Kidney (tissue), 13 donors: ENCODE measurements at regions not wholly inside any gene's neighbourhood (a gene's known extent, or its start where the extent isn't known, plus 50 kb on each side); places are given as distances from the start of the nearest gene placed in this dataset.

Source experiments
- DNase-seq, 5 donors: peaks; one replicate each; pipeline ENCODE4 v3.0.0-alpha.2; 2013 to 2020
- FAIRE-seq: peaks from 2 replicates; lab custom pipeline; 2012; peaks lifted over from hg19 to GRCh38; lab: Jason Lieb, UNC
- H3K27ac ChIP-seq, 2 donors: one replicate each; pipeline ENCODE4 v1.7.0; 2013; ENCODE audit warnings: low read depth in 2 of 2, low read length in 2 of 2, inconsistent platforms in 1 of 2
- H3K27me3 ChIP-seq: one replicate; pipeline ENCODE4 v1.7.1; 2013; ENCODE audit warnings: low read length, inconsistent platforms; ENCODE audit not compliant: control insufficient read depth, insufficient read depth
- H3K36me3 ChIP-seq, 3 donors: one replicate each; pipeline versions ENCODE4 v1.7.0 to v1.7.1; 2013; ENCODE audit warnings: low read length in 3 of 3, control low read depth in 1 of 3, inconsistent platforms in 1 of 3; ENCODE audit not compliant: insufficient read depth in 3 of 3, control insufficient read depth in 2 of 3
- H3K4me1 ChIP-seq, 3 donors: one replicate each; pipeline versions ENCODE4 v1.7.0 to v1.7.1; 2013; ENCODE audit warnings: low read length in 3 of 3, inconsistent platforms in 1 of 3, low read depth in 1 of 3; ENCODE audit not compliant: control insufficient read depth in 2 of 3, insufficient read depth in 2 of 3
- H3K4me3 ChIP-seq, 3 donors: one replicate each; pipeline versions ENCODE4 v1.7.0 to v1.8.1; 2013; ENCODE audit warnings: low read length in 3 of 3, control low read depth in 1 of 3, inconsistent platforms in 1 of 3
- H3K9ac ChIP-seq, 3 donors: one replicate each; pipeline versions ENCODE4 v1.7.0 to v1.7.1; 2013; ENCODE audit warnings: low read length in 3 of 3, control low read depth in 1 of 3, inconsistent platforms in 1 of 3
- H3K9me3 ChIP-seq, 3 donors: one replicate each; pipeline versions ENCODE4 v1.7.0 to v1.7.1; 2013; ENCODE audit warnings: low read length in 3 of 3, control low read depth in 1 of 3, inconsistent platforms in 1 of 3; ENCODE audit not compliant: control insufficient read depth in 2 of 3, insufficient read depth in 1 of 3
- CTCF ChIP-seq: IDR thresholded peaks from 3 replicates; pipeline ENCODE4 v1.5.1; 2012; ENCODE audit warnings: mild to moderate bottlenecking, moderate library complexity, borderline replicate concordance; ENCODE audit not compliant: insufficient read depth; ENCODE audit errors: extremely low read depth
- intact Hi-C: fragments of 100-400 bp; cut with DNase I; formaldehyde crosslinking; loops from one replicate; pipeline ENCODE4 v1.11.1; 2022
- donor health status: control.
- donor health status: control.
- donor health status: control.
- donor health status: control.
- donor health status: control.
- donor health status: DM: yes; HTN: yes; CAD: no.
- donor health status: Normal renal cell carcinoma (clear cell type).

GRCh38 chr11:122365610-122366360 is 249.8 kb upstream of the BLID start:
- Histone ChIP-seq H3K27me3 (no peaks in the 10 kb centered on the region), H3K4me1 (peaks cover 0 to 5% (median 0%) of the 10 kb centered on the region in 3 donors), H3K9ac (peak overlapping the region in 2 of 3 donors; percentile 7 to 59), H3K9me3 (no peaks in the 10 kb centered on the region), H3K27ac (peak overlapping the region in 1 of 2 donors; percentile 23), H3K36me3 (no peaks in the 10 kb centered on the region), H3K4me3 (peak overlapping the region; percentile 33 to 69 (median 60))
- FAIRE-seq: no peak
- DNase-seq: no peak
- no peak for TF ChIP-seq CTCF
- intact Hi-C loops: no loop called here

GRCh38 chr11:122363296-122363695 is 247.3 kb upstream of the BLID start:
- Histone ChIP-seq H3K27me3 (no peaks in the 10 kb centered on the region), H3K27ac (no peak overlapping the region), H3K4me1 (peaks cover 0 to 6% (median 0%) of the 10 kb centered on the region in 3 donors), H3K4me3 (no peak overlapping the region), H3K9me3 (no peaks in the 10 kb centered on the region), H3K9ac (no peak overlapping the region), H3K36me3 (no peaks in the 10 kb centered on the region)
- DNase-seq (no peak), FAIRE-seq (no peak)
- TF ChIP-seq CTCF: no peak
- intact Hi-C loops: no loop called here

DNA sequence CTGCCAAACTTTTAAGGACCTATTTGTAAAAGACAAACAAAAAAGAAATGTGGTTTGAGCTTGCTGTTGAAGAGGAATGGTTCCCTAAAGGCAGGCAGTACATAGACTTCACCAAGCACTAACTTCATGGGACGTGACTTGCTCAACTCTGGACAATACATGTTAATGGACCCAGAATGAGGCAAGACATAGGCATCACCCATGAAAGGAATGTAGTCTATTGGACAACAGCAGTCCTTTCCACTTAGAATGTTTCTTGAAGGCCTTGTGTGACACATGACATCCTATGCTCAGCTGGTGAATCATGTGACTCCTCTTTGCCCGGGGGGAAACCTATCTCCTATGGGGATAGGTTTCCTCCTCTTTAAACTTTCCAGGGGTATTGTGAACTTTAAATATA is 246.4 kb upstream of the BLID start:
- intact Hi-C loops: no loop called here
- Histone ChIP-seq H3K36me3 (no peaks in the 10 kb centered on the region), H3K9ac (no peak overlapping the region), H3K27ac (no peak overlapping the region), H3K4me3 (no peak overlapping the region), H3K4me1 (peaks cover 0 to 5% (median 0%) of the 10 kb centered on the region in 3 donors), H3K9me3 (no peaks in the 10 kb centered on the region), H3K27me3 (no peaks in the 10 kb centered on the region)
- no peak for TF ChIP-seq CTCF
- no peak for DNase-seq
- no peak for FAIRE-seq
